Stomach (tissue), 8 donors: ENCODE measurements at regions not wholly inside any gene's neighbourhood (a gene's known extent, or its start where the extent isn't known, plus 50 kb on each side); places are given as distances from the start of the nearest gene placed in this dataset.

Source experiments
- DNase-seq, 2 donors: peaks; one replicate each; pipeline versions ENCODE4 v3.0.0 to v3.0.0-alpha.2; 2013 to 2019
- H3K27ac ChIP-seq, 5 donors: fragments of 200-600 bp in 4 of 5; sonication (generic) in 4 of 5; one replicate each; pipeline ENCODE4 v1.5.1; 2013 to 2019; ENCODE audit warnings: mild to moderate bottlenecking in 1 of 5, moderate library complexity in 1 of 5
- H3K27me3 ChIP-seq, 3 donors: fragments of 200-600 bp; sonication (generic); one replicate each; pipeline ENCODE4 v1.5.1; 2017 to 2019; ENCODE audit warnings: mixed run types in 1 of 3
- H3K36me3 ChIP-seq, 4 donors: fragments of 200-600 bp; sonication (generic); 1 replicate in 3 of 4; 2 replicates in 1 of 4; pipeline ENCODE4 v1.5.1; 2016 to 2019
- H3K4me1 ChIP-seq, 4 donors: fragments of 200-600 bp; sonication (generic); one replicate each; pipeline ENCODE4 v1.5.1; 2016 to 2019
- H3K4me3 ChIP-seq, 4 donors: fragments of 200-600 bp; sonication (generic) in 3 of 4; one replicate each; pipeline ENCODE4 v1.5.1; 2016 to 2019; ENCODE audit warnings: mild to moderate bottlenecking in 1 of 4
- H3K9me3 ChIP-seq, 4 donors: fragments of 200-600 bp; sonication (generic); one replicate each; pipeline ENCODE4 v1.5.1; 2016 to 2019
- EP300 ChIP-seq: sonication (generic); formaldehyde crosslinking; IDR thresholded peaks from one replicate; pipeline ENCODE4 v1.6.1; 2017; ENCODE audit warnings: antibody characterized with exemption
- POLR2A ChIP-seq, 4 donors: fragments of 450-650 bp; IDR thresholded peaks; one replicate each; pipeline ENCODE4 v1.6.1; 2016; ENCODE audit warnings: antibody characterized with exemption in 4 of 4, control low read depth in 2 of 4, mild to moderate bottlenecking in 1 of 4, moderate library complexity in 1 of 4
- POLR2AphosphoS5 ChIP-seq, 3 donors: sonication (generic); formaldehyde crosslinking; IDR thresholded peaks; one replicate each; pipeline ENCODE4 v1.6.1; 2016; ENCODE audit warnings: antibody characterized with exemption in 3 of 3
- WGBS, 5 donors: extraction: QIAGEN DNeasy Blood & Tissue Kit in 3 of 5; methylation state at CpG; one replicate each; pipeline versions ENCODE4 v1.1.5 to v1.1.7; 2013 to 2018; 5-methylcytosine and 5-hydroxymethylcytosine counted together
- intact Hi-C: fragments of 100-400 bp; cut with DNase I; formaldehyde crosslinking; loops from one replicate; pipeline ENCODE4 v1.15.1; 2023; ENCODE audit warnings: low total_unique reads
- TF ChIP-seq, protein P1 (sequence below), 7 experiments: fragments of 450-650 bp in 4 of 7; fragments of 200-600 bp in 3 of 7; sonication (generic) in 3 of 7; IDR thresholded peaks; one replicate each; pipeline ENCODE4 v1.5.1; 2016 to 2019; ENCODE audit warnings: antibody characterized with exemption in 7 of 7, control low read depth in 2 of 7, mild to moderate bottlenecking in 1 of 7
- donor health status: healthy with polysubstance abuse.
- donor health status: Bipolar disorder and iron deficiency.
- donor health status: healthy.

DNA sequence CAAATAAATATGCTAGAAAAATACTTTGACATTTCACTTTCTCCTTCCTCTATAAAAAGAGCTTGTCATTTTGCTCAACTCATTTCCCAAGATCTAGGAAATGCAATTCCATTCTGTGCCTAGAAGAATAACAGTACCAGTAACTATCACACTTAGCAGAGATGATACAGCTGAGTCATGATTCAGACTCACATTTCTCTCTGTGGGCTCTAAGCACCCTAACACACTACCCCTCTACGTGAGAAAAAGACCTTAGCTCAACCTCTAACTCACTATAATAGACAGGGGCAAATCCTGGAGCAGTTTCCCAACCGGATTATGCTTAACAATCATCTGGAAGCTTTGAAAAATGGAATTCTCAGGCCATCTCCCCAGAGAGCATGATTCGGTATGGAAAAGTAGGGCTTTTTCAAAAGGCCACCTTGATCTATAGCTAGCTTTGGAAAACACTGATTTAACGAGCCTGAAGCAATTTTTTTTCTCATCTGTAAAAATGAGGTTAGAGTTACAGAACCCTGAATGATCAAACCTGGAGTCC is 1312.3 kb upstream of the PIK3C3 start:
- TF ChIP-seq POLR2A (IDR thresholded peaks at IDR 0.05) (no peak), EP300 (no peak), POLR2AphosphoS5 (IDR thresholded peaks at IDR 0.05) (no peak)
- TF ChIP-seq, protein P1, sequence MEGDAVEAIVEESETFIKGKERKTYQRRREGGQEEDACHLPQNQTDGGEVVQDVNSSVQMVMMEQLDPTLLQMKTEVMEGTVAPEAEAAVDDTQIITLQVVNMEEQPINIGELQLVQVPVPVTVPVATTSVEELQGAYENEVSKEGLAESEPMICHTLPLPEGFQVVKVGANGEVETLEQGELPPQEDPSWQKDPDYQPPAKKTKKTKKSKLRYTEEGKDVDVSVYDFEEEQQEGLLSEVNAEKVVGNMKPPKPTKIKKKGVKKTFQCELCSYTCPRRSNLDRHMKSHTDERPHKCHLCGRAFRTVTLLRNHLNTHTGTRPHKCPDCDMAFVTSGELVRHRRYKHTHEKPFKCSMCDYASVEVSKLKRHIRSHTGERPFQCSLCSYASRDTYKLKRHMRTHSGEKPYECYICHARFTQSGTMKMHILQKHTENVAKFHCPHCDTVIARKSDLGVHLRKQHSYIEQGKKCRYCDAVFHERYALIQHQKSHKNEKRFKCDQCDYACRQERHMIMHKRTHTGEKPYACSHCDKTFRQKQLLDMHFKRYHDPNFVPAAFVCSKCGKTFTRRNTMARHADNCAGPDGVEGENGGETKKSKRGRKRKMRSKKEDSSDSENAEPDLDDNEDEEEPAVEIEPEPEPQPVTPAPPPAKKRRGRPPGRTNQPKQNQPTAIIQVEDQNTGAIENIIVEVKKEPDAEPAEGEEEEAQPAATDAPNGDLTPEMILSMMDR (IDR thresholded peaks at IDR 0.05), result no peak
- no peaks in the 10 kb centered on the region for H3K9me3 ChIP-seq
- 75 to 87% (median 80%) methylated on average over 4 of the region's 4 CpGs for WGBS, 5 donors

GRCh38 chr18:40631319-40631718 is 1323.7 kb upstream of the PIK3C3 start:
- H3K36me3 ChIP-seq, result no peaks in the 10 kb centered on the region
- peaks cover 0 to 6% (median 2%) of the 10 kb centered on the region in 4 donors for H3K9me3 ChIP-seq
- H3K27ac ChIP-seq, result no peak overlapping the region
- no peak overlapping the region for H3K4me3 ChIP-seq
- intact Hi-C loops, result no loop called here
- no peaks in the 10 kb centered on the region for H3K4me1 ChIP-seq
- H3K27me3 ChIP-seq, result no peaks in the 10 kb centered on the region
- DNase-seq, result no peak
- 90 to 99% (median 94%) methylated on average over 3 of the region's 3 CpGs for WGBS, 5 donors
- TF ChIP-seq, protein P1 (IDR thresholded peaks at IDR 0.05), result no peak
- TF ChIP-seq EP300 (no peak), POLR2A (IDR thresholded peaks at IDR 0.05) (no peak), POLR2AphosphoS5 (IDR thresholded peaks at IDR 0.05) (no peak)

More for the DNA sequence above, 1312.3 kb upstream of the PIK3C3 start:
- no peak overlapping the region for H3K4me3 ChIP-seq
- H3K27ac ChIP-seq, result no peak overlapping the region
- no peaks in the 10 kb centered on the region for H3K36me3 ChIP-seq
- DNase-seq, result no peak
- no peaks in the 10 kb centered on the region for H3K4me1 ChIP-seq
- no peaks in the 10 kb centered on the region for H3K27me3 ChIP-seq
- intact Hi-C loops, result no loop called here

GRCh38 chr18:40630496-40630895 is 1324.5 kb upstream of the PIK3C3 start:
- H3K9me3 ChIP-seq, result peaks cover 0 to 6% (median 2%) of the 10 kb centered on the region in 4 donors
- H3K36me3 ChIP-seq, result no peaks in the 10 kb centered on the region
- no peak overlapping the region for H3K4me3 ChIP-seq
- H3K27ac ChIP-seq, result no peak overlapping the region
- 82 to 87% (median 86%) methylated on average over 1 of the region's 1 CpG for WGBS, 5 donors
- H3K27me3 ChIP-seq, result no peaks in the 10 kb centered on the region
- no peak for DNase-seq
- TF ChIP-seq, protein P1 (IDR thresholded peaks at IDR 0.05), result no peak
- TF ChIP-seq POLR2A (IDR thresholded peaks at IDR 0.05) (no peak), EP300 (no peak), POLR2AphosphoS5 (IDR thresholded peaks at IDR 0.05) (no peak)
- intact Hi-C loops, result no loop called here
- H3K4me1 ChIP-seq, result no peaks in the 10 kb centered on the region

DNA sequence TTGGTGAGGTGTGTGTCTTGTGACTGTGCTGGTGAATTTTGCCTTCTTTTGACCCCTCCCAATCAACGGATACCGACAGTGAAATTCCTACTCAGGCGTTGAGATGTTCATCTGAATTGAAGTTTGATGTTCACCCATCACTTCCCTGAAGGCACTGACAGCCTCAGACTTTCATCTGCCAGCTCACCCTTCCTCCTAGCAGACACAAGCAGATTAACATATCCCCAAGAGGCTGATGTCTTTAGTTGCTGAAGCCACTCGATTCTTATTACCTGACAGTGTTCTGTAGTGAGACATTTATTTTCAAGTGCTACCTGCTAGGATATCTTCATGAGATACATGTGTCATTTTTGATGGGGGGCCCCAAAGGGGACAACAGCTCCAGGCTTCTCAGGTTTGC is 1330.1 kb upstream of the PIK3C3 start:
- H3K27me3 ChIP-seq, result no peaks in the 10 kb centered on the region
- DNase-seq, result no peak
- no peaks in the 10 kb centered on the region for H3K36me3 ChIP-seq
- H3K27ac ChIP-seq, result no peak overlapping the region
- 81 to 85% (median 84%) methylated on average over 4 of the region's 4 CpGs for WGBS, 5 donors
- no peak overlapping the region for H3K4me3 ChIP-seq
- TF ChIP-seq, protein P1 (IDR thresholded peaks at IDR 0.05), result no peak
- TF ChIP-seq EP300, result no peak
- TF ChIP-seq POLR2A (IDR thresholded peaks at IDR 0.05), result no peak
- TF ChIP-seq POLR2AphosphoS5 (IDR thresholded peaks at IDR 0.05), result no peak
- H3K4me1 ChIP-seq, result no peaks in the 10 kb centered on the region
- no peaks in the 10 kb centered on the region for H3K9me3 ChIP-seq
- intact Hi-C loops, result no loop called here
